Ovary (tissue), 7 donors: ENCODE measurements at regions not wholly inside any gene's neighbourhood (a gene's known extent, or its start where the extent isn't known, plus 50 kb on each side); places are given as distances from the start of the nearest gene placed in this dataset.

Experiments used
- DNase-seq, 5 donors: peaks; one replicate each; pipeline ENCODE4 v3.0.0-alpha.2; 2019 to 2020
- H3K27ac ChIP-seq, 2 donors: fragments of 200-600 bp; one replicate each; pipeline versions ENCODE4 v1.5.1 to v1.8.0; 2019 to 2022
- H3K27me3 ChIP-seq: fragments of 200-600 bp; one replicate; pipeline ENCODE4 v1.8.0; 2022
- H3K36me3 ChIP-seq: fragments of 200-600 bp; sonication (generic); one replicate; pipeline ENCODE4 v1.5.1; 2019
- H3K4me1 ChIP-seq: one replicate; pipeline ENCODE4 v1.8.1; 2013; ENCODE audit warnings: mild to moderate bottlenecking, moderate library complexity; ENCODE audit not compliant: insufficient read depth
- H3K4me3 ChIP-seq: fragments of 200-600 bp; sonication (generic); one replicate; pipeline ENCODE4 v1.5.1; 2017
- H3K9me3 ChIP-seq, 2 donors: fragments of 200-600 bp in 1 of 2; sonication (generic) in 1 of 2; one replicate each; pipeline versions ENCODE4 v1.5.1 to v1.8.1; 2013 to 2019; ENCODE audit warnings: mild to moderate bottlenecking in 1 of 2, moderate library complexity in 1 of 2
- CTCF ChIP-seq, 3 donors: fragments of 450-650 bp in 2 of 3; fragments of 200-600 bp in 1 of 3; IDR thresholded peaks; one replicate each; pipeline versions ENCODE4 v1.5.1 to v1.8.0; 2016 to 2022; ENCODE audit warnings: antibody characterized with exemption in 3 of 3, mild to moderate bottlenecking in 1 of 3
- EP300 ChIP-seq: sonication (generic); formaldehyde crosslinking; IDR thresholded peaks from one replicate; pipeline ENCODE4 v1.6.1; 2017; ENCODE audit warnings: antibody characterized with exemption
- POLR2A ChIP-seq: fragments of 450-650 bp; IDR thresholded peaks from one replicate; pipeline ENCODE4 v1.6.1; 2017; ENCODE audit warnings: antibody characterized with exemption, mild to moderate bottlenecking, moderate library complexity
- WGBS, 3 donors: extraction: QIAGEN DNeasy Blood & Tissue Kit in 1 of 3; methylation state at CpG; one replicate each; pipeline versions ENCODE4 v1.1.5 to v1.1.7; 2013 to 2017; 5-methylcytosine and 5-hydroxymethylcytosine counted together
- intact Hi-C, 4 donors: fragments of 100-400 bp; cut with DNase I; formaldehyde crosslinking; loops; one replicate each; pipeline versions ENCODE4 v1.11.0 to v1.15.1; 2022 to 2023
- donor health status: DM: no; HTN: no; CAD: no; lungs with moderate emphysema.
- donor health status: DM: no; HTN: no; CAD: no.
- donor health status: Bipolar disorder and iron deficiency.
- donor health status: DM: no; HTN: no; CAD: no.
- donor health status: DM: yes; HTN: yes; CAD: no.

- TF ChIP-seq CTCF (IDR thresholded peaks at IDR 0.05) (no peak), EP300 (no peak), POLR2A (no peak)
- intact Hi-C loops = no loop called here
- Histone ChIP-seq H3K27me3 (no peaks in the 10 kb centered on the region), H3K4me3 (no peak overlapping the region), H3K9me3 (no peaks in the 10 kb centered on the region), H3K4me1 (no peaks in the 10 kb centered on the region), H3K27ac (no peak overlapping the region), H3K36me3 (no peaks in the 10 kb centered on the region)
- no peak for DNase-seq
- WGBS, 3 donors = 18 to 30% (median 20%) methylated on average over 3 of the region's 3 CpGs
Observed at GRCh38 chr5:142390334-142390733, 65.5 kb upstream of the SPRY4 start.

- Histone ChIP-seq H3K4me3 (no peak overlapping the region), H3K27ac (no peak overlapping the region), H3K36me3 (no peaks in the 10 kb centered on the region), H3K27me3 (no peaks in the 10 kb centered on the region), H3K4me1 (no peaks in the 10 kb centered on the region), H3K9me3 (no peaks in the 10 kb centered on the region)
- intact Hi-C loops = no loop called here
- 67 to 79% (median 77%) methylated on average over 1 of the region's 1 CpG for WGBS, 3 donors
- TF ChIP-seq POLR2A = no peak
- TF ChIP-seq EP300 = no peak
- no peak for TF ChIP-seq CTCF (IDR thresholded peaks at IDR 0.05)
- DNase-seq = no peak
Observed at GRCh38 chr5:142388696-142389095, 63.9 kb upstream of the SPRY4 start.

DNA sequence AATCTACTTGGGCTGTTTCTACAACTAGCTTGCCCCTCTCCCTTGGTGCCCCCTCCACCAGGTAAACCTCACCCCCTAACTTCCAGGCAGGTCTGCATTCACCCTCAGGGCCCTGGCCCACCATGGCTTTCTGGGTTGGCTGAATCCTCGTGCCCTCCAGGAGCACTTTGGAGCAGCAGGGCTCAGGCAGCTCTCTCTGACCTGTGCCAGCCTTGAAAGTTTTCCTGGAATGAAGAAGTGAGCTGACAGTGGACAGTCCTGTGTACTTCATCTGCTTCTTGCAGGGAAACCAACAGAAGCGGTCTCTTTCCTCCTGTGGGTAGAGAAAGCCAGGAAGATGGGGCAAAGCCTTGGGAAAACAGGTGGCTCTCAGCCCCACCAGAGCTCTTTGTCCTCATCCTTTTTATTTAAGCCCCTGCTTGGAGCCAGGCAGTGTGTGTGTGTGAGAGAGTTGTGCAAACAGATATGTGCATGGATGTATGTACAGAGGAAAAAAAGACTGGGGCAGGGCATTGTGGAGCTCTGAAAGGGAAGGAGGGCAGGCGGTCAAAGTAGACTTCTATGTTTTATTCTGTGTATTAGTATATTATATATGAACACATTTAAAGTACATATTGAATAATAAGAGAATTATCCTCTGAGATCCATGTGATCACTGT, 62.3 kb upstream of the SPRY4 start:
- Histone ChIP-seq H3K36me3 (no peaks in the 10 kb centered on the region), H3K9me3 (no peaks in the 10 kb centered on the region), H3K4me3 (no peak overlapping the region), H3K4me1 (no peaks in the 10 kb centered on the region), H3K27ac (no peak overlapping the region), H3K27me3 (no peaks in the 10 kb centered on the region)
- TF ChIP-seq POLR2A (no peak), CTCF (IDR thresholded peaks at IDR 0.05) (no peak), EP300 (no peak)
- DNase-seq = no peak
- intact Hi-C loops = no loop called here
- 95 to 96% (median 95%) methylated on average over 3 of the region's 3 CpGs for WGBS, 3 donors

- Histone ChIP-seq H3K9me3 (no peaks in the 10 kb centered on the region), H3K27ac (no peak overlapping the region), H3K4me1 (no peaks in the 10 kb centered on the region), H3K4me3 (no peak overlapping the region), H3K27me3 (no peaks in the 10 kb centered on the region), H3K36me3 (no peaks in the 10 kb centered on the region)
- TF ChIP-seq EP300 (no peak), POLR2A (no peak), CTCF (IDR thresholded peaks at IDR 0.05) (no peak)
- DNase-seq = no peak
- WGBS, 3 donors = 65 to 69% (median 65%) methylated on average over 8 of the region's 8 CpGs
- intact Hi-C loops = no loop called here
Observed at GRCh38 chr5:142386137-142387023, 61.6 kb upstream of the SPRY4 start.
